HG03135 (cell line): ENCODE measurements at regions not wholly inside any gene's neighbourhood (a gene's known extent, or its start where the extent isn't known, plus 50 kb on each side); places are given as distances from the start of the nearest gene placed in this dataset.
"Not testable (repeated sequence)": the region's sequence is repeated elsewhere in the genome, so short reads cannot be mapped to it uniquely, and the experiment has no call there.

ENCODE experiments used
- ATAC-seq: cut with Tn5 transposase; IDR thresholded peaks from one replicate; pipeline ENCODE4 v1.9.1; 2021; ENCODE audit warnings: mild to moderate bottlenecking, moderate library complexity; ENCODE audit not compliant: unreplicated experiment

GRCh38 chr13:22993148-22993547, 187.6 kb upstream of the SGCG start:
- no peak for ATAC-seq

DNA sequence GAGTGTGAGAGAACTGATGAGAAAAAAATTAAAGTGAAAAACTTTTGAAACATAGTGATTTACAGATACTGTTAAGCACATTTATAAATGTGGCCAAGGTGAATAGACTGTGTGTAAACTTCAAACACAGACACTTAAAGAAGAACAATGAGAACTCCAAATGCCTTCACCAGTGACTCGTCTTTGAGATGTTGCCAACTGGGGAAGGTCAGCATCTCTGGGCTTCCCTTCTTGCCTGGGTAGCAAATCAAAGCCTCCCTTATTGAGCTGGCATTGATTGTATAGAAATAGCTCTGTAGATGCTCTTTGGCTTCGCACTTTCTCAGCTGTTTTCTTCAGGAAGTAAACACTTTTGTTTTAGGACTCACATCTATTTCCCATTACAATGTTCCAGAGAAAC, 177.3 kb upstream of the SGCG start:
- no peak for ATAC-seq

DNA sequence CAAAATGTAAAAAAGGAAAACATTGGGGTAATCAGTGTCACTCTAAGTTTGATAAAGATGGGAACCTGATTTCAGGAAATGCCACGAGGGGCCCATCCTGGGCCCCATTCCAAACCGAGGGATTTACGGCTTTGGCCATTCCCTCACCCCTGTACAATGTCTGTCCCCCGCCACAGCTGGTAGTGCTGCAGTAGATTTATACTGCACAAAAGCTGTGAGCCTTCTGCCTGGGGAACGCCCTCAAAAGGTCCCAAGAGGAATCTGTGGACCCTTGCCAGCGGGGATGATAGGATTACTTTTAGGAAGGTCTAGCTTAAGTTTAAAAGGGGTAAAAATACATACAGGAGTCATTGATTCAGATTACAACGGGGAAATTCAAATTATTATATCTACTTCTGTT, 173.4 kb upstream of the SGCG start:
- no peak for ATAC-seq

DNA sequence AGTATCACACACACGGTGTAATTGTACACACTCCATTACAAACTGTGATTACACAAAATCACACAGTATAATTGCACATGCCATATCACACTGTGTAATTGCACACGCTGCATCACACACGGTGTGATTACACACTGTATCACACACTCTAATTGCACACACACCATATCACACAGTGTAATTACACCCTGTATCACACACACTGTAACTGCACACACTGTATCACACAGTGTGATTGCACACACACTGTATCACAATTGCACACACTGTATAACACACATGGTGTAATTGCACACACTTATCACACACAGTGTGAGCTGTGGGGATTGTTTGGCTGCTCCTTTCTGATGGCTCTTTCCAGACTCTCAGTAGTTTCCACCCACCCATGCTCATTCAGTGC, 162.6 kb upstream of the SGCG start:
- no peak for ATAC-seq

DNA sequence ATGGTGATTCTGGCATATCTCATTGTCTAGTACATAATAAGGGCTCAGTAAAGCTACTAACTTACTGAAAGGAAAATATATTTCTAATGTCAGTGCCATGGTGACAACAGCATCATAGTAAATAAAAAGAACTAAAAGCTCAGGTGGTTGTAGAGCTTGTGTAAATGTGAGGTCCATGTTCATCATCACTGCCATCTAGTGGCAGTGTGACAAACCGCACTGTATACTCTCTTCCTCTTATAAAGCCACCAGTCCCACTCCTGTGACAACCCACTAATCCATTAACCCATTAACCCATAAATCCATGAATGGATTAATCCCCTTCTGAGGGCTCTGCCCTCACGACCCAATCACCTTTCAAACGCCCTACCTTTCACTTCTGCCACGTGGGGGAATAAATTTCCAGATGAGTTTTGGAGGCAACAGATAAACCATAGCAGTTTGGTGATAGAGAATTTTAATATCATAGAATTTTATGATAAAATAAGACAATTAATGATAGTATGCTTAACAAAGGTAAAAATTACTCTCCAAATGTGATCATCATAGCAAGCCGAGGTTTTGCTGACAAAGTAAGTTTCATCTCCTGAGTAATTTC, 160.4 kb upstream of the SGCG start:
- peak; percentile 94 for ATAC-seq

DNA sequence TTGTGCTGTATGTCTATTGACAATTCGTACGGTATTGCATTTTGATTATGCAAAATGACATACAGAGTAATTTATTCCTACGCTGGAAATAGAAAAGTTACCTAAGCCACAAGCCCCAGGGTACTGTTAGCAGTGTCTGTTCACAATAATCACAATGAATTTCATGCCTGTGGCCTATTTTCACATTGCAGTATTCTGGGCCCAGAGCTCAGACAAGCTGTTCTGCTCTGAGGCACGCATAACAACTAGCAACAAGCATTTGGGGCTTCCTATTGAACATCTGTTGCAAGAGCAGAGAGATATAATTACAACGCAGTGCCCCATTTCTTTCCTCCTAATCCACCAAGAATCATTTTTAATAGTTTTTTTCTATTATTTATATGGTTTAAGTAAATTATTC, 158.9 kb upstream of the SGCG start:
- ATAC-seq: no peak

GRCh38 chr13:23022704-23023103, 158.1 kb upstream of the SGCG start:
- no peak for ATAC-seq

DNA sequence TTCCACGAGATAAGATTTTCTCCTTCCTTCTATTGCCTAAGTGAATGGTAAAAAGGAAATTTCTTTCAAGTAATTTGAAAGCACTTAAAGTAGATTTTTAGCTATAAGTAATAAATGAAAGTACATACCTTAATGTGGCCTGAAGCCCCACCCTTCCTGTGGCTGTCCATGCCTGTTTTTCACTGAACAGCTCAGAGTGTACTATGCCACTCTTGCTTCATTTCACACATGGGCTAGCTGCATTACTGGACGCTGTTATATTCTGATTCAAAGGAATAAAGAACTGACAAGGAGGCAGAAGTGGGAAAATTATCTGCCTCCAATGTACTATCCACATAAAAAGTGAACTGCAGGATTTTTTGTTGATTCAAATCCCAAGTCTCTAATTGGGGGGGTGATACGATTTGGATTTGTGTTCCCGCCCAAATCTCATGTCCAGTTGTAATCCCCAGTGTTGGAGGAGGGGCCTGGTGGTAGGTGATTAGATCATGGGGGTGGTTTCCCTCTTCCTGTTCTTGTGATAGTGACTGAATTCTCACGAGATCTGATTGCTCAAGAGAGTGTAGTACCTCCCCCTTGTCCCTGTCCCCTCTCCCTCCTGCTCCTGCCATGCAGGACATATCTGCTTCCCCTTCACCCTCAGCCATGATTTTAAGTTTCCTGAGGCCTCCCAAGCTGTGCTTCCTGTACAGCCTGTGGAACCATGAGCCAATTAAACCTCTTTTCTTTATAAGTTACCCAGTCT, 154.7 kb upstream of the SGCG start:
- ATAC-seq: no peak

GRCh38 chr13:23039266-23039935, 141.4 kb upstream of the SGCG start:
- ATAC-seq: no peak

- no peak for ATAC-seq
Measured at GRCh38 chr13:23042181-23042580, 138.6 kb upstream of the SGCG start.

DNA sequence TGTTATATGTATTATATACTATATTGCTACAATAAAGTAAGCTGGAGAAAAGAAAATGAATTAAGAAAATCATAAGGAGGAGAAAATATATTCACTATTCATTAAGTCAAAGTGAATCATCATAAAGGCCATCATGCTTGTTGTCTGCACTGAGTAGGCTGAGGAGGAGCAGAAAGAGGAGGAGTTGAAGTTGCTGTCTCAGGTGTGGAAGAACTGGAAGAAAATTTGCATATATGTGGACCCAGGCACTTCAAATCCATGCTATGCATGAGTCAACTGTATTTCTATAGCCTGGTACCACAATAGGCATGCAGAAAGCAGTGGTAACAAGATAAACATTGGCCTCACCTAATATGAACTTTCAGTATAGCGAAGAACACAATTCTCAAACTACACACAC, 135.9 kb upstream of the SGCG start:
- ATAC-seq: no peak

DNA sequence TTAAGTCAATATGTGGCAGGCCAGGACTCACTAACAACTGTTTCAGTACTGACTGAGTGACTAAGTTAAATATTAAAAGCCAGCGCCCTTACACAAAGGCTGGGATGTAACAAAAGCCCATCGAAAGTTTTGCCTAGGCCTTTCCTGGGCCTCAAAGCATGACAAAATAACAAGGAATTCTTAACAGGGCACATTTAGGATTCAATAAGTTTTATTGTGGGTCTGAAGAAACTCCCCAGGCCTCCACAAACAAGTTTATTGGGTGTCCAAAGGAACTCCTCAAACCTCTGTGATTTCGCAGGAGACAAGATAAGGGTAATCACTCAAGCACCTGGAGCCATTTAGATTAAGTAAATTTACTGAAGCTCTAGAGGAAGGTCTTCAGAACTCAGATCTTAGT, 130.7 kb upstream of the SGCG start:
- ATAC-seq: no peak

GRCh38 chr13:23053711-23054110, 127.1 kb upstream of the SGCG start:
- not testable (repeated sequence) for ATAC-seq

DNA sequence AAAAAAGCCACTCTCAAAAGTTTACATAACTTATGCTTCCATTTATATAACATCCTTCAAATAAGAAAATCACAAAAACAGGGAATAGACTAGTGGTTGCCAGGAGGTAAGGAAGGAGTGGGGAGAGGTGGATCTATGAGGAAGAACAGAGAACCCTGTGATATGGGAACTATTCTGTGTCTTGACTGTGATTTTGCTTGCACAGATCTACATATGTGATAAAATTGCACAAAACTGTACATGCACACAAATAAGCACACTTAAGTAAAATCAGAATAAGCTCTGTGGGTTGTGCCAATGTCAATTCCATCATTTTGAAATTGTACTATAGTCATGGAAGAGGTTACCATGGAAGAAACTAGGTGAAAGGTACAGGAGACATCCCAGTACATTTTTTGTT, 121.6 kb upstream of the SGCG start:
- ATAC-seq: no peak

- no peak for ATAC-seq
Measured at GRCh38 chr13:23060959-23061358, 119.8 kb upstream of the SGCG start.

DNA sequence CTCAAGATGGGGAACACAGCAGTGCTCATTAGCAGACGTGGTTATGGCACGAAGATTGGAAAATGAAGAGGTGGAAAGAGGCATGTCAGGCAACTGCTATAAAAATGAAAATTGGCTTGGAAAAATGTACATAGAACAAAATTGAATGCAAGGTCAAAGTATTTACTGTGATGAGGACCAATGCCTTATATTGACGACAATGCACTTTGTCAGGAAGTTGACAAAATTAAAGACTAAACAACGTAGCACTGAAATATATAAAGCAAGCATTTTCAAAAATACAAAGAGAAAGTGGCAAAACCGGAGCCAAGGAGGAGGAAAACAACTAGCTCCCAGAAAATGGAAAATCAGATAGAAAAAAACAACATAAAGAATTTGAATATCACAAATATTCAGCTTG, 113.7 kb upstream of the SGCG start:
- no peak for ATAC-seq

DNA sequence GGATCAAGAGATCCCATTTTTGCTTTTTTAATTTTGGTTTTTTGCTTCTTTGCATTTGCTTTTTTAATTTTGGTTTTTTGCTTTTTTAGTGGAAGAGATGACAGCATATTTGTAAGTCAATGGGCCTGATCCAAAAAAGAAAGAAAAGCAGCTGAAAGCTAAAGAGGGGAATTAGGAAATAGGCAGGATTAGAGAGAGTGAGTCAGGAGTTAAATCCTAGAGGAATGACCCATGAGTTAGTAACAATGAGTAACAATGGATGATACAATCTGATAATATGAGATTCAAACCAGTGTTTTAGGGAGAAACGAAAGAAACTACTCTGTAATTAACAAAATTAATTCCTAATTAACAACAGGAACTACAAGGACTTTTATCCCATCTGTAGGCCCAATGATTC, 111.2 kb upstream of the SGCG start:
- no peak for ATAC-seq

GRCh38 chr13:23074075-23074828, 106.5 kb upstream of the SGCG start:
- ATAC-seq: no peak

DNA sequence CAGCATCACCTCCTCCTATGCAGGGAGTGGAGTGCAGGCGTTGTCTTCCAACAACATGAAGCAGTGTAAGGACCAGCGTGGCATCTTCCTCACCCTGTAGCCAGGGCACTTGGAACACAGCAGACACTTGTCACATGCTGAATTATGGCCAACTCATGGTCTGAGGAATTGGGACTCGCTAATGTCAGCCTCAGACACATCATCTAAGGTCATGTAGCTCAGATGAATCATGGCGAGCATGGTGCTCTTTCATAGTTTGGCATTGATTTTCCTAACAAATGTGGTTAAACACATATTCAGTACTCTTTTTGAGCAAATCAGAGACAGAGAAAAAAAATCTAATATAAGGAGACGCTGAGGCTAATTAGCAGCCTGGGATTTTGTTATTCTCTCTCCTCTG, 99.6 kb upstream of the SGCG start:
- no peak for ATAC-seq

GRCh38 chr13:23081901-23082300, 98.9 kb upstream of the SGCG start:
- no peak for ATAC-seq

DNA sequence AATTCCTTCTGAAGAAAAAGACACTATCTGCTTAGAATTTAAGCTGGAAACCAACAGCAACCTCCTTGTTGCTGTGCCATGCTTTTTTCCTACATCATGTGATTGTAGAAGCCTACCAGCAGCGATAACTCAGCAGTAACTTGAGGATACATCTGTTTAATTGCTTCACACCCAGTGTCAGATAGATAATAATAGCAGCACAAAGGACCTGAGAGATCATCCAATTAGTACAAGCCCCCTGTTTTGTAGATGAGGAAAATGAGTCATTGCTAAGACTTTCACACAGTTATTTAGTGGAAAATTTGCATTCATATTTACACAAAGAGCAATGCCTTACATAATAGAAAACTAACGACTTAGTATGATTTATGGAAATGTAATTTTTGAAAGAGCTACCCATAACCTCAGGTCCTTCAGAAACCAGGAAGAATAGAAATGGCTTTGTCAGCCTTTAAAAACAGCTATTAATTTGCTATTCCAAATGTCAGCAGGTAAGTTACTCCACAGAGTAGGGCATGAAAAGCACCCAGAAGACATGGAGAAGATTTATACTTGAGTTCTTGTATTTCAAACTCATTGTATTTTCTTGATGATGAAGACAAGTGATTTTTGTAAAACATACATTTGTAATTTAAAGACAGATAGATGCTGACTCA, 93.7 kb upstream of the SGCG start:
- no peak for ATAC-seq
